ENCODE measurements at regions not wholly inside any gene's neighbourhood (a gene's known extent, or its start where the extent isn't known, plus 50 kb on each side); places are given as distances from the start of the nearest gene placed in this dataset.
"Not testable (repeated sequence)": the region's sequence is repeated elsewhere in the genome, so short reads cannot be mapped to it uniquely, and the experiment has no call there.

DNA sequence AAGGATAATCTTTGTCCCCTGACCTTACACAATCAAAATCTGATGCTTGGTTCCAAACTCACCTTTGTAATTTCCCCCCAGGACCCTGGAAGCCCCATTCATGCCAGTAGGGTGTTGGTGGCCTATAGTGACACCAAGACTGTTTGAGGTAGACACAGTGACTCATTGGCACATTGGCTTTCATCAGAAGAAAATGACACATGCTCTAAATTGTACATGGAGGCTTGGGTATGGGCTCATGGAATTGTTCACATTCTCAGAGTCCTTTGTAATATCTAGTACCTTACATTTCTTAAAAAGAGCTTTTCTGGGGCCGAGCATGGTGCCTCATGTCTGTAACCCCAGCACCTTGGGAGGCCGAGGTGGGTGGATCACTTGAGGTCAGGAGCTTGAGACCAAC is 61.2 kb upstream of the LRPPRC start:
- Histone ChIP-seq H4K20me1 (ENCODE audit: control insufficient read depth, insufficient read depth, insufficient read length) (no peaks in the 10 kb centered on the region), H3K4me2 (ENCODE audit: insufficient read depth, insufficient read length, low read length) (no peak overlapping the region), H4K8ac (replicated peaks; ENCODE audit: insufficient read length, low read depth, low read length) (no peak overlapping the region), H2BK5ac (ENCODE audit: insufficient read length, low read length) (no peak overlapping the region), H3K23ac (ENCODE audit: insufficient read length, low read depth, low read length) (no peak overlapping the region), H4K91ac (ENCODE audit: insufficient read length, low read depth, low read length) (no peak overlapping the region), H3K27me3 (ENCODE audit: insufficient read depth, low read length) (no peaks in the 10 kb centered on the region), H3T11ph (ENCODE audit: low read length) (no peak overlapping the region), H3K4me1 (ENCODE audit: insufficient read depth, low read length) (peaks cover 8% of the 10 kb centered on the region; the same call in 1 of the 2 replicates), H3K56ac (ENCODE audit: insufficient read length, low read depth, low read length) (no peak overlapping the region), H3K23me2 (ENCODE audit: insufficient read length, low read depth, low read length, poor library complexity, severe bottlenecking) (no peaks in the 10 kb centered on the region), H3K14ac (ENCODE audit: insufficient read depth, low read length) (no peak overlapping the region), H2BK15ac (ENCODE audit: low read depth, low read length) (no peak overlapping the region), H3K18ac (ENCODE audit: insufficient read length, low read depth, low read length) (no peak overlapping the region), H3K27ac (ENCODE audit: insufficient read length, low read depth, low read length) (no peak overlapping the region), H3K9ac (ENCODE audit: extremely low read depth, insufficient read length, low read length) (no peak overlapping the region), H2BK20ac (ENCODE audit: low read depth, low read length, poor library complexity, severe bottlenecking) (no peak overlapping the region), H2BK12ac (ENCODE audit: insufficient read length, low read depth, low read length) (no peak overlapping the region), H2AK5ac (ENCODE audit: insufficient read length, low read length) (no peak overlapping the region), H2AFZ (ENCODE audit: low read length) (no peak overlapping the region), H4K5ac (ENCODE audit: insufficient read length, low read depth, low read length) (no peak overlapping the region), H3K9me3 (ENCODE audit: control insufficient read depth, low read depth, low read length) (peaks cover 6% of the 10 kb centered on the region), H2BK120ac (ENCODE audit: low read depth, low read length, poor library complexity, severe bottlenecking) (no peak overlapping the region), H3K79me1 (ENCODE audit: insufficient read depth, low read depth, low read length, poor library complexity, severe bottlenecking) (no peaks in the 10 kb centered on the region), H3K4ac (ENCODE audit: low read depth, low read length) (no peak overlapping the region), H3K79me2 (ENCODE audit: insufficient read depth, low read length) (no peaks in the 10 kb centered on the region)
- WGBS (ENCODE audit: extremely low coverage, insufficient read length, low lambda C conversion rate) = no CpG with 5 or more reads among the region's 2 CpGs
- H3K9me3 Mint-ChIP-seq = peaks cover 22 to 25% of the 10 kb centered on the region in 2 experiments
- TF ChIP-seq, protein P1, sequence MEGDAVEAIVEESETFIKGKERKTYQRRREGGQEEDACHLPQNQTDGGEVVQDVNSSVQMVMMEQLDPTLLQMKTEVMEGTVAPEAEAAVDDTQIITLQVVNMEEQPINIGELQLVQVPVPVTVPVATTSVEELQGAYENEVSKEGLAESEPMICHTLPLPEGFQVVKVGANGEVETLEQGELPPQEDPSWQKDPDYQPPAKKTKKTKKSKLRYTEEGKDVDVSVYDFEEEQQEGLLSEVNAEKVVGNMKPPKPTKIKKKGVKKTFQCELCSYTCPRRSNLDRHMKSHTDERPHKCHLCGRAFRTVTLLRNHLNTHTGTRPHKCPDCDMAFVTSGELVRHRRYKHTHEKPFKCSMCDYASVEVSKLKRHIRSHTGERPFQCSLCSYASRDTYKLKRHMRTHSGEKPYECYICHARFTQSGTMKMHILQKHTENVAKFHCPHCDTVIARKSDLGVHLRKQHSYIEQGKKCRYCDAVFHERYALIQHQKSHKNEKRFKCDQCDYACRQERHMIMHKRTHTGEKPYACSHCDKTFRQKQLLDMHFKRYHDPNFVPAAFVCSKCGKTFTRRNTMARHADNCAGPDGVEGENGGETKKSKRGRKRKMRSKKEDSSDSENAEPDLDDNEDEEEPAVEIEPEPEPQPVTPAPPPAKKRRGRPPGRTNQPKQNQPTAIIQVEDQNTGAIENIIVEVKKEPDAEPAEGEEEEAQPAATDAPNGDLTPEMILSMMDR (conservative IDR thresholded peaks at IDR 0.05) = no peak
- H3K27me3 Mint-ChIP-seq (ENCODE audit: low read depth) = peaks cover 43% of the 10 kb centered on the region
- H3K4me3 Mint-ChIP-seq = no peak overlapping the region
- no peak overlapping the region for H3K27ac Mint-ChIP-seq
- no peak for DNase-seq
- peaks cover 16 to 27% (median 17%) of the 10 kb centered on the region in 3 experiments for H3K36me3 Mint-ChIP-seq (ENCODE audit: insufficient read depth in 1 of 3, low read depth in 3 of 3)
- H3K4me1 Mint-ChIP-seq = peaks cover 20 to 26% of the 10 kb centered on the region in 2 experiments

DNA sequence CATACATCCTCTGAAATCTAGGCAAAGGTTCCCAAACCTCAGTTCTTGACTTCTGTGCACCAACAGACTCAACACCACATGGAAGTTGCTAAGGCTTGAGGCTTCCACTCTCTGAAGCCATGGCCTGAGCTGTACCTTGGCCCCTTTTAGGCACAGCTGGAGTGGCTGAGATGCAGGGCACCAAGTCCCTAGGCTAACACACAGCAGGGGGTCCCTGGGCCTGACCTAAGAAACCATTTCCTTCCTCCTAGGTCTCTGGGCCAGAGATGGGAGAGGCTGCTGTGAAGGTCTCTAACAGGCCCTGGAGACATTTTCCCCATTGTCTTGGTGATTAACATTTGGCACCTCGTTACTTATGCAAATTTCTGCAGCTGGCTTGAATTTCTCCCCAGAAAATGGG is 64.5 kb upstream of the LRPPRC start:
- not testable (repeated sequence) for H3K4me1 ChIP-seq (ENCODE audit: insufficient read depth, low read length); H3K18ac ChIP-seq (ENCODE audit: insufficient read length, low read depth, low read length); H4K8ac ChIP-seq (replicated peaks; ENCODE audit: insufficient read length, low read depth, low read length); H4K20me1 ChIP-seq (ENCODE audit: control insufficient read depth, insufficient read depth, insufficient read length); H2AK5ac ChIP-seq (ENCODE audit: insufficient read length, low read length); H3K27me3 ChIP-seq (ENCODE audit: insufficient read depth, low read length); H3K79me2 ChIP-seq (ENCODE audit: insufficient read depth, low read length); H4K5ac ChIP-seq (ENCODE audit: insufficient read length, low read depth, low read length); H3T11ph ChIP-seq (ENCODE audit: low read length); H3K9ac ChIP-seq (ENCODE audit: extremely low read depth, insufficient read length, low read length); H2AFZ ChIP-seq (ENCODE audit: low read length); H4K91ac ChIP-seq (ENCODE audit: insufficient read length, low read depth, low read length); H2BK5ac ChIP-seq (ENCODE audit: insufficient read length, low read length); H2BK15ac ChIP-seq (ENCODE audit: low read depth, low read length); H3K14ac ChIP-seq (ENCODE audit: insufficient read depth, low read length); H2BK120ac ChIP-seq (ENCODE audit: low read depth, low read length, poor library complexity, severe bottlenecking); H2BK12ac ChIP-seq (ENCODE audit: insufficient read length, low read depth, low read length); H3K9me3 ChIP-seq (ENCODE audit: control insufficient read depth, low read depth, low read length); H3K56ac ChIP-seq (ENCODE audit: insufficient read length, low read depth, low read length); H3K23me2 ChIP-seq (ENCODE audit: insufficient read length, low read depth, low read length, poor library complexity, severe bottlenecking); H3K4me2 ChIP-seq (ENCODE audit: insufficient read depth, insufficient read length, low read length); H3K79me1 ChIP-seq (ENCODE audit: insufficient read depth, low read depth, low read length, poor library complexity, severe bottlenecking); H3K4me3 Mint-ChIP-seq; H3K27ac ChIP-seq (ENCODE audit: insufficient read length, low read depth, low read length); H3K27ac Mint-ChIP-seq; H3K23ac ChIP-seq (ENCODE audit: insufficient read length, low read depth, low read length); H3K4ac ChIP-seq (ENCODE audit: low read depth, low read length); H2BK20ac ChIP-seq (ENCODE audit: low read depth, low read length, poor library complexity, severe bottlenecking)
- Mint-ChIP-seq H3K27me3 (ENCODE audit: low read depth) (peaks cover 52% of the 10 kb centered on the region), H3K36me3 (ENCODE audit: insufficient read depth in 1 of 3, low read depth in 3 of 3) (peaks cover 24 to 38% (median 25%) of the 10 kb centered on the region in 3 experiments), H3K9me3 (peaks cover 38 to 39% of the 10 kb centered on the region in 2 experiments), H3K4me1 (peaks cover 10 to 17% of the 10 kb centered on the region in 2 experiments)
- DNase-seq = peak; percentile 48
- no CpG with 5 or more reads among the region's 1 CpG for WGBS (ENCODE audit: extremely low coverage, insufficient read length, low lambda C conversion rate)
